Activated naive CD4-positive, alpha-beta T cell treated with anti-CD3 and anti-CD28 coated beads, Interleukin-2, amount 50 U/mL, for 16 hours (primary cell): ENCODE measurements at regions not wholly inside any gene's neighbourhood (a gene's known extent, or its start where the extent isn't known, plus 50 kb on each side); places are given as distances from the start of the nearest gene placed in this dataset.

Experiments
- DNase-seq: peaks from one replicate; pipeline ENCODE4 v3.0.0-alpha.2; 2020

DNA sequence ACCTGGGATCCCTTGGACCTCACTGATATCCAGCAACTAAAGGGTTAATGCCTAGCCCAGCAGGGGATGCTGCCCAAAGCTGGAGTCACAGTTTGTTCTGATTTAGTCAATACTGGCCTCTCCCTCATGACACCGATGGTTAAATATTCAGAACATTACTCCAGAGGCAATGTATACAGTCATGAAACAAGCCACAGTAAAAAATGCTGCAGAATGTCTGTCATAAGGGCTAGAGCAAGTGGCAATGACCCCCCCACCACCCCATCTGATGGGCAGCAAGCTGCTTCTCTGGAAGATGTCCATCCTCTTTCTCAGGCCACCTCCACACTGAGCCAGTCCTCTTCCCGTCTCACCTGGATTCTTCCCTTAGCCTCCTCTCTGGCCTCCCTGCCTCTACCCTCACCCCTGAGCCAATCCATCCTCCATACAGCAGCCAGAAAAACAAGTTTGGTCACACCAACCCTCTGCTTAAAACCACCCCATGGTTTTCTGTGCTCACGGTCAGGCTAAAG is 99.0 kb upstream of the KCNG1 start:
- no peak for DNase-seq

DNA sequence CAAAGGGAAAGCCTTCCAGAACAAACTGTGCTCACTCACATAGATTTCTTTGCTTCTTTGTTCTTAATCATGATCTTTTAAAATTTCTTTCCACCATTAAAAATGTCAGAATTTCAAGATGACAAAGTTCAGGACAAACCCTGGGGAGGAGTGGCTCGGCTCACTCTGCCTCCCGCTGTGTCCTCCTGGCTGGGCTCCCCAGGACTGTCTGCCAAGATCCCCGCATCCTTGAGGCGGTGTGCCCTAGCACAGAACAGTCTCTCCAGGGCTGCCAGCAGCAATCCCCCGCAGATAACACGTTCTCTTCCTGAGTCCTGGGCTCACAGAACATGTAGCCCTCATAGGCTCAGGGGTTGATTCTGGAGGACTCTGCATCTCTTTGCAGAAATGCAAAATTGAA is 98.4 kb upstream of the KCNG1 start:
- DNase-seq, result no peak

DNA sequence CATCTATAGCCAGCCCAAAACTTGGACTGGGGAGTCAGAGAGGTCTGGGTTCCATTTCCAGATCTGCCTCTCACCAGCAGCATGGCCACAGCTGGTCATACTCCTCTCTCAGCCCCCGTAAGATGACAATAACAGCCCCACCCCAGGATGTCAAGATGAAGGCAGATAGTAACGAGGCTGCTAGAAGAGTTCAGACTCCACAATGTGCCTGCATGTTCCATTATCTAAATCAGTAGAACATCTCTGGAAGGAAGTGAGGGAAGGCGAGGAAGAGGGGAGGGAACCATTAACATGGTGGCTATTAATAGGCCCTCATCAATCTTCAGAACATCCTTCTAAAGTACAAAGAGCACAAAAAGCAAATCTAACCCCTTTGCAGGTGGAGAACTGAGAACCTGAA is 98.0 kb upstream of the KCNG1 start:
- no peak for DNase-seq

DNA sequence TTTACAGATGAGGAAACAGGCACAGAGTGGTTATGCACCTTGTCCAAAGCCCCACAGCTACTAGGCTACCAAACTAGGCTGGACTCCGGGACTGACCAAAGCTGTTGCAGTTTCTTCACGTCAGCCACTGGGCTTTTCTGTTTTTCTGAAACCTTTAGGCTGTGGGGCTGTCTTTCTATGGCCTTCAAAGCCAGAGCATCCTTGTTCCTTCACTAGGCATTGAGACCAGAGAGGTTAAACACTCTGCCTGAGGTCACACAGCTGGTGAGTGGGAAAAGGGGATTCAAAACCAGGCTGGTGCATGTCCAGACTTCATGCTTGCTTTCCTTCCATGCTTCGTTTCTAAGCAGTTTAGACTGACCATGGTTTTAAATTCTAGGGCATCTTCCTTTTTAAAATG is 97.5 kb upstream of the KCNG1 start:
- no peak for DNase-seq

DNA sequence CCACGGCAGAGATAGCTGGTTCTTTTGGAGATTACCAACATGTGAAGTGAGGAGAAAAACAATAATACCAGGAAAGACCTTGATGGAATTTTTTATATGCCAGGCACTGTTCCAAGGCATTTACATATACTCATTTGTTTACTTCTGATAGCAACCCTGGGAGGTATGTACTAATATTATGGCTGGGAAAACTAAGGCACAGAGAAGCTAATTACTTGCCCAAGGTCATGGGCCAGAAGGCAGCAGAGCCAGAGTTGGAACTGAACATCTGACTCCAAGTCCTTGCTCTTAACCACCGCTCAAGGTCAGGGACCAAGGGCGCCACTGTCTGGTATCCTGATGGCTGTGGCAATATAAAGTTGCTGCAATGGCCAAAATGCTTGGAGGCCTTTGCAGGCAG is 97.0 kb upstream of the KCNG1 start:
- DNase-seq, result no peak

DNA sequence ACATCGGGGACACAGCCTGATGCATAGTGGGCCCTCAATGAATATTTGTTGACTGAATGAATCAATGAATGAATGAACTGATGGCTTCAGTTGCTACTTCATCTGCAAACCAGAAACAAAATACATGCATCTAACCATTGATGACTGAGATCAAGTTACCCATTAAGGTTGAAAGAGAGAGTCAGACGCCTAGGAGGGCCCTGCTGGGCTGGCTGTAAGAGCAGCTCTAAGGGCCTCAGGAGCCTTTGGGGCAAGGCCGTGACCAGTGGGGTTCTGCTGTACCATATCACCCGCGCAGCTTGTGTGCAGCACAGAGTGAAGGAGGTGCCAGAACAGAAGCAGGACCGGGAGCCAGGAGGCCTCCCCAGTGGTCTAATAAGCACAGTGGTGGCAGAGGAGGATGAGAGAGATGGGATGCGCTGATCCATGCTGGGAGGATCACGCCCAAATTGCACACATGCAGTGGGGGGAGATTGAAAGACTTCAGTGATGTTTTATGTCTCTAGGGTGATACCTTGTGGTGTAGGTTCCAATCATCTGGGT is 96.1 kb upstream of the KCNG1 start:
- no peak for DNase-seq

DNA sequence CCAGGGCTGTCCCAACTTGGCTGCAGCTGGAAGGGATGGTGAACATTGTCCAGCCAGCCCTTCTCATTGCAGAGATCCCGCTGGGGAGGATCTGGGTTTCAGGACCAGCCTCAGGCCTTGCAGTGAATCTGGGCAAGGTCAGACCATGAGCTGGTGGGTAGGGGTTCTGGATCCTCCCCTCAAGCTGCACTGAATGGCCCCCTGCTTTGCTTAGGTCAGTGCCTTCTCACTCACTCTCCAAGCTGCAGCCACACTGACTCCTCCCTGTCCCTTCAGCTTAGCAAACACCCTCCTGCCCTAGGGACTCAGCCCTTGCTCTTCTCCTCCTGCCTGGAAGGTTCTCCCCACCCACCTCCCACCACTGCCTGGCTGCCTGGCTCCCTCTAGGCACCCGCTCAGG is 95.3 kb upstream of the KCNG1 start:
- DNase-seq, result no peak

DNA sequence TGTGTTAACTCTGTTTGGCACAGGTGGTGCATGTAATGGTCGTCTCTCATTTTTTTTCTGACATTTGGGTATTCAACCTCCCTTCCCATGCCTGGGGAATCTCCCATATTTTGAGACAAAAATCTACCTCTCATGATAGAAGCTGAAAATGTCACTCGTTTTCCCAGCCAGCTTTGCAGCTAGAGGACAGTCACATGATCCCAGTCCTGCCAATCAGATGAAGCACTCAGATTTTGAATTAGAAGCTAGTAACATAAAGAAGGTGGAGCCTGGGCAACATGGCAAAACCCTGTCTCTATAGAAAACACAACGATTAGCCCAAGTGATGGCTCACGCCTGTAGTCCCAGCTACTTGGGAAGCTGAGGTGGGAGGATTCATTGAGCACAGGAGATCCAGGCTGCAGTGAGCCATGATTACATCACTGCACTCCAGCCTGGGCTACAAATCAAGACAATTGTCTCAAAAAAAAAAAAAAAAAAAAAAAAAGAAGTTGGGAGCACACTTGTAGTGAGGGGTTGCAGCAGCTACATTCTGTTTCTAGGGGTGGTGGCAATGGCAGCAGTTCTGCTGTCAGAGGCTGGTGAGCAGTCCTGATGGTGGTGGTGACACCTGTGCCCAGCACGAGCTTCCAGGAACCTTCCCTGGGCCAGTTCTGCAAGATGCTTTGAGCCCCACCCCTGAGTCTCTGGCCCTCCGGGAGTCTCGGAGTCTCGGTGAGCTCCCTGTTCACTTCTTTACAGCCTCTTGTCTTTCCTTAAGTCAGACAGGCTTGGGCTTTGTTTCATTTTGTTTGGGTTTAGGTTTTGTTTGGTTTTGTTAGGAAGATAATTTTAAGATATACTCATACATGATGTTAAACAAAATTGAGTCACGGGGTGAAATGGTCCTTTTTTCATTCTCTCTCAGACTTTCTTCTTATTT is 94.1 kb upstream of the KCNG1 start:
- DNase-seq, result no peak

DNA sequence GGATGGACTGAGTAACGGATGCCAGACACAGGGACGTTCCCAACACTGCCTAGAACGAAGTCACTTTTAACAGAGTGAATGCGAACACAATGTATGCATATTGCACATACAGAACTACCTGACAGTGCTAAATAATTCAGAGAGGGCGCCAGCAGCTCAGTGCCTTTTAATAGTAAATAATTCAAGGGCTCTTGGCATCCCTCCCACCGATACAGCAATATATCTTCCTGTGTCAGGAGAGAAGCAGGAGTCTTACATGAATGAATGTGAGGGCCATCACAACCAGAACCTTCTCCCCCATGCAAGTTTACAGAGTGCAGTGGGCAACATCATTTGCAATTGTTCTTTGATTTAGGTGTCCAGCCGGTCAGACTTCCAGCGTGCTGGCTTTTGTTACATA is 88.4 kb upstream of the KCNG1 start:
- no peak for DNase-seq

DNA sequence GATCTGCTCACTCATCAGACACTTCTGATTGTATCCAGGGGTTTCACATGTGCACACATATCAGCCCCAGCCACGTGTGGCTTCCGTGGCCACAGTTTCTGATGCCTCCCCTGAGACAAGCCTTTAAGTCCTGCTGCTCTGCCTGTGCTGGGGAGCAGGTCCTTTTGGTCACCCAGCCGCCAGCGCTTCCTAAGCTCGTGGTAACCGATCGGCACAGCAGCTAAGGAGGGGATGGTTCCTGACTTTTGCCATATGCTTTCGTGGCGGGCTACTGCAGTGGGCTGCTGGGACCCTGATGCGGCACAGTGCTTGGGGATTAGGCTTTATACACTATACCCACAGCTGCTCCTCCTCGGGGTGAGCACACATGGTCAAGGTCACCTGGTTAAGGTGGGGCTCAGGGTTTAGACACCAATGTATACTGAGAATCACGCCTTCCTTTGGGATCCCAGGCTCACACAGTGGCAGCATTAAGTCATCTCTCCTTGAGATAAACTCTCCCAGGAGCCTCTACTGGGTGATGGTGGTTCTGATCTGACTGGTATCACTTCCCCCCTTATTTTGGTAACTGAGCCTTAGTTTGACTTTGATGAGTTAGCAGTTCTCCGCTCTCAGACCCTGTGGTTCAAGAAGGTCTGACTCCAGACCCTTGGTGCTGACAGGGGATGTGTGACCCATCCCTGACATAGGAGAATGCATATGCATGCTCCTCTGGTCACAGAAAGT is 85.9 kb upstream of the KCNG1 start:
- DNase-seq, result no peak

DNA sequence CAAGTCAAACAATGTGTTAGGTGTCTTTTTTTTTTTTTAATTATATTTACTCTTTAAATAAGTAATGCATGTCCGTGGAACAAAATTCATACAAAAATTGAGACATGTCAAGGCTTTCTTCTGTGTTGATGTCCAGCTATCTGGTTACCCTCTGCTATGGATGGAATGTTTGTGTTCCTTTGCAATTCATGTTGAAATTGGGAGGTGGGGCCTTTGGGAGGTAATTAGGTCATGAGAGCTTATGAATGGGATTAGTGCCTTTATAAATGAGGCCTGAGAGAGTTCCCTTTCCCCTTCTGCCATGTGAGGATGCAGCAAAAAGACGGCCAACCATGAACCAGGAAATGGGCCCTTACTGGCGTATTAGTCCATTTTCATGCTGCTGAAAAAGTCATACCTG is 83.1 kb upstream of the KCNG1 start:
- DNase-seq, result no peak

DNA sequence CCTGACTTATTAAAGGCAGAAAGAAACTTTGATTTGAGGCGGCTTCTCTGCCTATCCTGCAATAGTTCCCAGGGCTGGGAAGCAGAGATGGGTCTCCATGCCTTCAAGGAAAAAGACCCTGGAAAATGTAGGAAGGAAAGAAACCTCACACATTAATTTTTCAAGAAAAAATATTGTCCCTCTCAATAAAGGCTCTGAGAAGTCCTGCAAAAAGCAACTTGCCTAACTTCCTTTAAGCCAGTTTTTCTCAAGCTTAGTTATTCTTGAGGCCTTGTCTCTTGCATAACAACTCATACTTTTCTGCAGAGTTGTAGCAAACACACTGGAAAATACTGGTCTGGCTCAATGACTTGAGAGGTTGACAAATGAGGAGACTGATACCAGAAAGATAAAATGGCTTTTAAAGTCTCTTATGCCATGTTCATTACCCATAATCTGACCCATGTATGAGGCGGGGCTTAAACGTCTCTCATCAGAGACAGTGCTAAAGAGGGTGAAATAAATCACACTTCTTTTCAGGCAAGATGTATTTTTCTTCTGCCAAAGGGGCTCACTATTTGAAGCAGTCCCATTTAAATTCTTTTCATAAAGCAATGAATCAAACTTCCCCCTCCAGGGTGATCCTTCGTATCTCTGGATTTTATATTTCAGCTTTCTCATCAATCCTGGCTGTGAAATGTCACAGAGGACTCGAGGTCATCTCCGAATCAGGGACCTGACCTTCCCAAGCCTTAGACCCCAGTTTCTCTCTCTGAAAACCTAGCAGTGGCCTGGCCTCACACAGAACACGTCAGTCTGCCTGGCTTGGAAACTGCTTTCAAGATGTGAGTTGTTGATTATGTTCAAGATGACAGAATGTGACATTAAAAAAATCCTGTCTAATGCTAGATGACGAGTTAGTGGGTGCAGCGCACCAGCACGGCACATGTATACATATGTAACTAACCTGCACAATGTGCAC is 82.3 kb upstream of the KCNG1 start:
- no peak for DNase-seq

DNA sequence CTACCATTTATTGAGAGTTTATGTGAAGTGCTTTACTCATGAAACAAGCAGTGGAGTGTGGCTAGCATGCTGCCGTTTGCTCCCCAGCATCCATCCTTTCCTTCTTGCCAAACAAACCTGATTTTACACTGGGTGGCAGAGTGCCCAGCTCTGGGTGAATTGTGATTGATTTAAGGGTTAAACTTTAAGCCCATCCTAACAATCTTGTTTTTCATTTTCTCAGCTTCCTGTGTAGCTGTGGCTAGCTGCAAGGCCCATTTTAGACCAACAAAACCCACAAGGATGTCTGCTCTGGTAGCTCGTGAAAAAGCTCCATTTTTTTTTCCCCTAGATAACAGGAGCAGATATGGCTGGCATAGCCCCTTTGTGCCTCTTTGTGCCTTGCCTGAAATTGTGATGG is 77.7 kb upstream of the KCNG1 start:
- no peak for DNase-seq

DNA sequence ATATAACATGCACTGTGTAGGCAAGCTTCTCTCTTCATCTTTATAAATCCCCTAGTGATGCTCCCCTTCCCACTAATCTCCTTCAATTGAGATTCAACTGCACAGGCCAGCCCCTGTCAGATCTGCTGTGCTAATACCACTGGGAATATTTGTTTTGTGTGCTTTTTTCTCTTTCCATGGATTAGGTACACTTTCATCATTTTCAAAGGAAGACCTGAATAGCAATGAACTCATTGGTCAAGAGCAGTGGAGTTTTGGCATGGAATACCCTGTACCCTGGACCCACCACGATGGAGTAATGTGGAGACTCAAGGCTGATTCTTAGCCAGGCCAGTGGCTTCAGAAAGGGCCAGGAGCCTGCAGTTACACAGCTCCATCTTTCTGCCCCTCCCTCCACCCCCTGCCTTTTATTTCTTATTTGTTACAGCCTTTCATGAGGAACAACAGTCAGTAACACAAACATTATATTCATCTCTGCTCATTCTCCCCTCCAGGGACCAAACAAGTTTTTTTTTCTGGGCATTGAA is 75.4 kb upstream of the KCNG1 start:
- no peak for DNase-seq

DNA sequence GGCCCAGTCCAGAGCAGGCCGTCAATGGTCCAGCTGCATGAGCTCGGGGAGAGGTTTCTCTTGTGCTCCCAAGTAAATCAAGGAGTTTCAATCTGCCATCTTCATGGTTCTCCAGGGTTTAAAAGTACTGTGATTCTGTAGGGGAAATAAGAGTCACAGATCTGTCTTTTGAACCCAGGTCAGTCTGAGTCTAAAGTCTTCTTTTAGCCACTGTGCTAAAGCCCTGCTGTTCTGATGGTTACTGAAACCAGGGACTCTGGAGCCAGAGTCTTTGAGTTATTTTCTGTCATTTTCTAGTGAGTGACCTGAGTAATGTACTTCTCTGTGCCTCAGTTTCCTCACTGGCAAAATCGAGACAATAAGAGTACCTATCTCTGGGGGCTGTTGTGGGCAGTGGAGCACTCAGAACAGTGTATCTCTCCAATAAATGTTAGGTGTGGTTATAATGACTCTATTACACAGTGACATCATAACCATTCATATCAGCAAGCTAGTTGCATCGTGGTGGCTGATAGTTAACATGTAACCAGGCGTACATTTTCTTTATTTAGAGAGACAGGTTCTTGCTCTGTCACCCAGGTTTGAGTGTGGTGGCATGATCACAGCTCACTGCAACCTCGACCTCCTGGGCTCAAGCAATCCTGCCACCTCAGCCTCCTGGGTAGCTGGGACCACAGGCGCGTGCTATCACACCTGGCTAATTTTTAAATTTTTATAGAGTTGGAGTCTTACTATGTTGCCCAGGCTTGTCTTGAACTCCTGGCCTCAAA is 74.6 kb upstream of the KCNG1 start:
- no peak for DNase-seq

DNA sequence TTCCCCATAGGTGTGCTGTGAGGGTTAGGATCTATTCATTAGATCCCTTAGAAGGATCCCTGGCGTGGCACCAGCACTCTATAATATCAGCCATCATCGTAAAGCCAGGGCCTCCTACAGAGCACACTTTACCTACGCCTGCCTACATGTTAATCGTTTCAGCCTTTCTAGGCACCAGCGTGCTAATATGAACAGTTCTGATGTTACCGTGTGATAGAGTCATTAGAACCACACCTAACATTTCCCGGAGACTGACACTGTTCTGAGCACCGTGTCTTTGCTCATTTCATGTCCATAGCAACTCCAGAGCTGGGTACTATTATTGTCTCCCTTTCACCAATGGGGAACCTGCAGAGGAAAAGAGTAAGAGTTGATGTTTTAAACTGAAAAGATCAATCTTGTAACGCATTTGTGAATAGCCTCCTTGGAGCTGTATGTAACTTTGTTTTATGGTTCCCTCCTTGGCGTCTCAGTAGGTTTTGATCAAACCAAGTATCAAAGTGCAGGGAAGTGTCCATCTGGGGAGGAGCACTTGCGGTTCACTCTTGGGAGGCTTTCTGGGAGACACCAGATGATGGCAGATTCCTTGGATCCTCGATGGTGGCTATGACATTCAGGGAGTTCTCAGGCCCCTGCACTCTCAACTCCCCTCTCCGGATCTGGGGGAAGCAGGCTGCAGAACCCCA is 73.8 kb upstream of the KCNG1 start:
- DNase-seq, result no peak

DNA sequence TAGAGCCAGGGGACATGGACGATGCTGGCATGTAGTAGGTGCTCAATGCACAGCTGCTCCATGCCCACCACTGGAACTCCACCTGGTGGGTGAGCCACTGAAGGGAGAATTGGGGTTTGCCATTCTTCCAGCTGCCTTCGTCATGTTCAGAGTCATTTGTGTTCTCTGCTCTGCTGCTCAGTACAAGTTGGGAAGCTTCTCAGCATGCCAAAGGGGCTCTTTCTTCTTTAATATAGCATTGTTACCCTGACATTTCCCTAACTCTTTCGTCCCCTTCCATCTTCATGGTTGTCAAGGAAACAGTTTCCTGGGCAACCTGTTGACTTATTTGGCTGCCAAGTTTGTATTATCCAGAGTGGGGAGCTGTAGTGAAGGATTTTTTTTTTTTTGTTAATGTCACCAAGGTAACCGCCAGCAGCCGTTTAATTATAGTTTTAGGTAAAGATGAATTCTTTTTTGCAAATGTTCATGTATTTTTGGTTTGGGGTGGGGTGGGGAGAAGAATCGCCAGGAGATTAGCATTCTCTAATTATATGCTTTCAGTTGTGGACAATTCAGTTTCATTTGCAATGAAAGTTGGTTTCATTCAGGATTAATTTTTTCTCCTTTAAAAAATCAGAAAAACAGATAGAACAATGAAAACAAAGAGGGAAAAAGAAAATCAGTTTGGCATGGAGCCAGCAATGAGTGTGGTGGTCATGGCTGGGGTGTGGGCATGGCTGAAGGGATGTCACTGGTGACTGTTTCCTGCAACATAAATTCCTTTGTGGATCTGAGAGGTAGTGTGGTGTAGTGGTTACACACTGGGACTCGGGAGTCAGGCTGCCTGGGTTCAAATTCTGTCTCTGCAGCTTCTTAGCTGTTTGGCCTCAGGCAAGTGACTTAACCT is 73.0 kb upstream of the KCNG1 start:
- DNase-seq, result no peak

DNA sequence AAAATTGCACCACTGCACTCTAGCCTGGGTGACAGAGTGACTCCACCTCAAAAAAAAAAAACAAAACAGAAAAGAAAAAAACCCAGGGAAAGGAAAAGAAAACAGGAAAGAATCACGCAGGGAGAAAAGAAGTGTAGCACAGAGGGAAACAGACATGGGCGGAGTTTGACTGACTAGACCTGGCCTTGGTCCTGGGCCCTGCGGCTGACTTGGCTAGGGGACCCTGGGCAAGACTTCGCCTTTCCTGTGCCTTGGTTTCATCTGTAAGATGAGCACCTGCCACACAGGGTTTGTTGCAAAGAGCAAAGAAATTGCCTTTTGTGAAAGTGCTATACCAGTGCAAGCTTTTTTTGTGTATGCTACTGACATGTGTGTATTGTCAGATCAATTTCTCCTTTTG is 71.3 kb upstream of the KCNG1 start:
- DNase-seq, result no peak

DNA sequence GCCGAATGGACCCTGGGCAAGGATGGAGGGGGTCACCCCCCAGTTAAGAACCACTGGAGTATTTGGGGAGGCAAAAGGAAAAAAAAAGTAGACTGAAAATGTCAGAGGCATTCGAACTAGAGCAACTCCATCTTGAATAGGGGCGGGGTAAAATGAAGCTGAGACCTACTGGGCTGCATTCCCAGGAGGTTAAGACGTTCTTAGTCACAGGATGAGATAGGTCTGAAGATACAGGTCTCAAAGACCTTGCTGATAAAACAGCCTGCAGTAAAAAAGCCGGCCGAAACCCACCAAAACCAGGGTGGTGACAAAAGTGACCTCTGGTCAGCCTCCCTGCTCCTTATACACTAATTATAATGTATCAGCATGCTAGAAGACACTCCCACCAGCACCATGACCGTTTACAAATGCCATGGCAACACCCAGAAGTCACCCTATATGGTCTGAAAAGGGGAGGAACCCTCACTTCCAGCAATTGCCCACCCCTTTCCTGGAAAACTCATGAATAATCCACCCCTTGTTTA is 70.4 kb upstream of the KCNG1 start:
- no peak for DNase-seq

DNA sequence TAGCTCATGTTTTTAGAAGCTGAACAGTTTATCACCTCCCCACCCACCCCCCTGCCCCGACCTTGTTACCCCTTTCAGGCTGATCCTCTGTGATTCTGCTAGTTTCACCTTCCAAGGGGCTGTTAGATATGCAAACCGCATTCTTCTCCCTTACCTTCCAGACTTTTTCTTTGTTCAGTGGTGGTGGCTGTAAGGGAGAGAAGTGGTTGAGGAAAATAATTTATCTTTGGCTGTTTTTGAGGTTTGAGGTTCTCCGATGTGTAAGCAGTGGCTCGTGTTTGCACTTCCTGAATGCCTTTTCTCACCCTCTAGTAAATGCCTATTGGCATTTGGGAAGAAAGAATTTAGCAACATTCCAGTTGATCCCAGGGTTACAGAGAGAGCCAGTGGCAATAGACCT is 69.4 kb upstream of the KCNG1 start:
- DNase-seq, result no peak
